ENCODE measurements at regions not wholly inside any gene's neighbourhood (a gene's known extent, or its start where the extent isn't known, plus 50 kb on each side); places are given as distances from the start of the nearest gene placed in this dataset.

DNA sequence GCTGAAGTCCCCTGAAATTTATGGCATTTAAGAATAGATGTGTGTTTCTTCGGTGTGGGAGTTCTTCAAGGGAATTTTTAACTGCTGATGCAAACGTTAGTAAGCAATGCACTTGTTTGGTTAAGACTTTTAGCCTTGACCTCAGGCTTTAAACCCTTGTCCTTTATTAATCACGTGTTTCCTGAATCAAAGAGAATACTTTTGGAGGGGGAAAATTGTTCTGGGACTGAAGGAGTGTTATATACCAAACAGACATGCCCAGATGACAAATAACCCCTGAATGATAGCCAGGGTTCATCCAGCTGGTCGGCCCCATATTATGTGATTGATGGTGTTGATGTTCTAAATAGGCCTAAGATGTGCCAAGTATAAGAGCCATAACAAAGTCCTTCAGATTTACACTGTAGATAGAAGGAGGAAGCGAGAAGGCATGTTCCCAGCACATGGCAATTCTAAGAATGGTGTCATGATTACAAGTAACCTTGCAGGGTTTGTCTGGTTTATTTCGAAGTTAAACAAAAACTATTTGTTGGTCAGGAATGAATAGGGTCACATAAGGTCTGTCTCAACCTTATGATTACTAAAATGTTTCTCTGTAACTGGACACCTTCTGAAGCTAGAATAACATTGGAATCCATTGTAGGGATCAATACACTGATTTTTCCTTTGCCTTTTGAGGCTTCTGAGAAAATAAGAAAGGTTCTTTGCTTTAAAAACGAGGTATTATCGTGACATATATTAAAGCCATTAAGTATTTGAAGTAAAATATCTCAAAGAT, 124.2 kb upstream of the SEM1 start (continued):
- TF ChIP-seq, protein P1, sequence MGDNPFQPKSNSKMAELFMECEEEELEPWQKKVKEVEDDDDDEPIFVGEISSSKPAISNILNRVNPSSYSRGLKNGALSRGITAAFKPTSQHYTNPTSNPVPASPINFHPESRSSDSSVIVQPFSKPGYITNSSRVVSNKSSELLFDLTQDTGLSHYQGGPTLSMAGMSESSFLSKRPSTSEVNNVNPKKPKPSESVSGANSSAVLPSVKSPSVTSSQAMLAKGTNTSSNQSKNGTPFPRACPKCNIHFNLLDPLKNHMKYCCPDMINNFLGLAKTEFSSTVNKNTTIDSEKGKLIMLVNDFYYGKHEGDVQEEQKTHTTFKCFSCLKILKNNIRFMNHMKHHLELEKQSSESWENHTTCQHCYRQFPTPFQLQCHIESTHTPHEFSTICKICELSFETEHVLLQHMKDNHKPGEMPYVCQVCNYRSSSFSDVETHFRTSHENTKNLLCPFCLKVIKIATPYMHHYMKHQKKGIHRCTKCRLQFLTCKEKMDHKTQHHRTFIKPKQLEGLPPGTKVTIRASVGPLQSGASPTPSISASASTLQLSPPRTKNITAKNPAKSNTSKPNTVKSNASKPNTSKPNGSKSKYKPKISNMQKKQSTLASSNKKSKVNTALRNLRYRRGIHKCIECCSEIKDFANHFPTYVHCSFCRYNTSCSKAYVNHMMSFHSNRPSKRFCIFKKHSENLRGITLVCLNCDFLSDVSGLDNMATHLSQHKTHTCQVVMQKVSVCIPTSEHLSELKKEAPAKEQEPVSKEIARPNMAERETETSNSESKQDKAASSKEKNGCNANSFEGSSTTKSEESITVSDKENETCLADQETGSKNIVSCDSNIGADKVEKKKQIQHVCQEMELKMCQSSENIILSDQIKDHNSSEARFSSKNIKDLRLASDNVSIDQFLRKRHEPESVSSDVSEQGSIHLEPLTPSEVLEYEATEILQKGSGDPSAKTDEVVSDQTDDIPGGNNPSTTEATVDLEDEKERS (CRISPR knock-in tag; IDR thresholded peaks at IDR 0.05), result peak; percentile 65; the same call in 1 of the 2 replicates
- peak; percentile 61; the same call in 1 of the 2 replicates for TF ChIP-seq REPIN1 (CRISPR knock-in tag; IDR thresholded peaks at IDR 0.05; ENCODE audit: borderline replicate concordance, low read depth)
- TF ChIP-seq, protein P2, sequence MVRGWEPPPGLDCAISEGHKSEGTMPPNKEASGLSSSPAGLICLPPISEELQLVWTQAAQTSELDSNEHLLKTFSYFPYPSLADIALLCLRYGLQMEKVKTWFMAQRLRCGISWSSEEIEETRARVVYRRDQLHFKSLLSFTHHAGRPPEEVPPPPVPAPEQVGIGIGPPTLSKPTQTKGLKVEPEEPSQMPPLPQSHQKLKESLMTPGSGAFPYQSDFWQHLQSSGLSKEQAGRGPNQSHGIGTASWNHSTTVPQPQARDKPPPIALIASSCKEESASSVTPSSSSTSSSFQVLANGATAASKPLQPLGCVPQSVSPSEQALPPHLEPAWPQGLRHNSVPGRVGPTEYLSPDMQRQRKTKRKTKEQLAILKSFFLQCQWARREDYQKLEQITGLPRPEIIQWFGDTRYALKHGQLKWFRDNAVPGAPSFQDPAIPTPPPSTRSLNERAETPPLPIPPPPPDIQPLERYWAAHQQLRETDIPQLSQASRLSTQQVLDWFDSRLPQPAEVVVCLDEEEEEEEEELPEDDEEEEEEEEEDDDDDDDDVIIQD (CRISPR knock-in tag; IDR thresholded peaks at IDR 0.05; ENCODE audit: low read depth), result peak; percentile 90; the same call in 1 of the 2 replicates
- TF ChIP-seq, protein P3, sequence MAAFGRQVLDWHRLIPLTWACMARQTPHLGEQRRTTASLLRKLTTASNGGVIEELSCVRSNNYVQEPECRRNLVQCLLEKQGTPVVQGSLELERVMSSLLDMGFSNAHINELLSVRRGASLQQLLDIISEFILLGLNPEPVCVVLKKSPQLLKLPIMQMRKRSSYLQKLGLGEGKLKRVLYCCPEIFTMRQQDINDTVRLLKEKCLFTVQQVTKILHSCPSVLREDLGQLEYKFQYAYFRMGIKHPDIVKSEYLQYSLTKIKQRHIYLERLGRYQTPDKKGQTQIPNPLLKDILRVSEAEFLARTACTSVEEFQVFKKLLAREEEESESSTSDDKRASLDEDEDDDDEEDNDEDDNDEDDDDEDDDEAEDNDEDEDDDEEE (CRISPR knock-in tag; IDR thresholded peaks at IDR 0.05), result no peak
- TF ChIP-seq JUND (CRISPR knock-in tag; IDR thresholded peaks at IDR 0.05), result peak; percentile 70; the same call in 1 of the 2 replicates
- no peak for TF ChIP-seq RARG (CRISPR knock-in tag; IDR thresholded peaks at IDR 0.05; ENCODE audit: low read depth)
- TF ChIP-seq ZNF614 (CRISPR knock-in tag; IDR thresholded peaks at IDR 0.05; ENCODE audit: borderline replicate concordance), result 0 out of 2 replicates have a peak, but pooled peaks have one; percentile 50
- TF ChIP-seq, protein P4, sequence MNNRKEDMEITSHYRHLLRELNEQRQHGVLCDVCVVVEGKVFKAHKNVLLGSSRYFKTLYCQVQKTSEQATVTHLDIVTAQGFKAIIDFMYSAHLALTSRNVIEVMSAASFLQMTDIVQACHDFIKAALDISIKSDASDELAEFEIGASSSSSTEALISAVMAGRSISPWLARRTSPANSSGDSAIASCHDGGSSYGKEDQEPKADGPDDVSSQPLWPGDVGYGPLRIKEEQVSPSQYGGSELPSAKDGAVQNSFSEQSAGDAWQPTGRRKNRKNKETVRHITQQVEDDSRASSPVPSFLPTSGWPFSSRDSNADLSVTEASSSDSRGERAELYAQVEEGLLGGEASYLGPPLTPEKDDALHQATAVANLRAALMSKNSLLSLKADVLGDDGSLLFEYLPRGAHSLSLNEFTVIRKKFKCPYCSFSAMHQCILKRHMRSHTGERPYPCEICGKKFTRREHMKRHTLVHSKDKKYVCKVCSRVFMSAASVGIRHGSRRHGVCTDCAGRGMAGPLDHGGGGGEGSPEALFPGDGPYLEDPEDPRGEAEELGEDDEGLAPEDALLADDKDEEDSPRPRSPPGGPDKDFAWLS (CRISPR knock-in tag; IDR thresholded peaks at IDR 0.05; ENCODE audit: borderline replicate concordance), result no peak
- 0 out of 2 replicates have a peak, but pooled peaks have one; percentile 23 for TF ChIP-seq TBX2 (CRISPR knock-in tag; IDR thresholded peaks at IDR 0.05; ENCODE audit: borderline replicate concordance)
- TF ChIP-seq CBX5 (CRISPR knock-in tag; IDR thresholded peaks at IDR 0.05; ENCODE audit: borderline replicate concordance), result no peak
- TF ChIP-seq, protein P5, sequence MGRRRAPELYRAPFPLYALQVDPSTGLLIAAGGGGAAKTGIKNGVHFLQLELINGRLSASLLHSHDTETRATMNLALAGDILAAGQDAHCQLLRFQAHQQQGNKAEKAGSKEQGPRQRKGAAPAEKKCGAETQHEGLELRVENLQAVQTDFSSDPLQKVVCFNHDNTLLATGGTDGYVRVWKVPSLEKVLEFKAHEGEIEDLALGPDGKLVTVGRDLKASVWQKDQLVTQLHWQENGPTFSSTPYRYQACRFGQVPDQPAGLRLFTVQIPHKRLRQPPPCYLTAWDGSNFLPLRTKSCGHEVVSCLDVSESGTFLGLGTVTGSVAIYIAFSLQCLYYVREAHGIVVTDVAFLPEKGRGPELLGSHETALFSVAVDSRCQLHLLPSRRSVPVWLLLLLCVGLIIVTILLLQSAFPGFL (CRISPR knock-in tag; IDR thresholded peaks at IDR 0.05), result no peak
- no peak for TF ChIP-seq ZKSCAN5 (CRISPR knock-in tag; IDR thresholded peaks at IDR 0.05)
- peak; percentile 65; the same call in 1 of the 2 replicates for TF ChIP-seq ZSCAN9 (CRISPR knock-in tag; IDR thresholded peaks at IDR 0.05; ENCODE audit: borderline replicate concordance)
- TF ChIP-seq GABPA (IDR thresholded peaks at IDR 0.05; ENCODE audit: low read depth, low read length), result no peak
- peak; percentile 57; the same call in 1 of the 2 replicates for TF ChIP-seq GABPA (CRISPR knock-in tag; IDR thresholded peaks at IDR 0.05; ENCODE audit: low read depth)
- TF ChIP-seq RELA (CRISPR knock-in tag; IDR thresholded peaks at IDR 0.05), result no peak
